GM10266 (cell line): ENCODE measurements at regions not wholly inside any gene's neighbourhood (a gene's known extent, or its start where the extent isn't known, plus 50 kb on each side); places are given as distances from the start of the nearest gene placed in this dataset.

Source experiments
- DNase-seq: peaks from one replicate; pipeline ENCODE4 v3.0.0; 2012; ENCODE audit errors: extremely low spot score
- CTCF ChIP-seq: IDR thresholded peaks from 2 replicates; pipeline ENCODE4 v1.5.1; 2012; ENCODE audit warnings: mild to moderate bottlenecking, low read depth; ENCODE audit not compliant: control insufficient read depth, insufficient read depth; ENCODE audit errors: missing control alignments

GRCh38 chr9:79134654-79135053 is 437.1 kb upstream of the TLE4 start:
- no peak for DNase-seq
- no peak for TF ChIP-seq CTCF

GRCh38 chr9:79135681-79136415 is 435.9 kb upstream of the TLE4 start:
- TF ChIP-seq CTCF, result no peak
- DNase-seq, result no peak

DNA sequence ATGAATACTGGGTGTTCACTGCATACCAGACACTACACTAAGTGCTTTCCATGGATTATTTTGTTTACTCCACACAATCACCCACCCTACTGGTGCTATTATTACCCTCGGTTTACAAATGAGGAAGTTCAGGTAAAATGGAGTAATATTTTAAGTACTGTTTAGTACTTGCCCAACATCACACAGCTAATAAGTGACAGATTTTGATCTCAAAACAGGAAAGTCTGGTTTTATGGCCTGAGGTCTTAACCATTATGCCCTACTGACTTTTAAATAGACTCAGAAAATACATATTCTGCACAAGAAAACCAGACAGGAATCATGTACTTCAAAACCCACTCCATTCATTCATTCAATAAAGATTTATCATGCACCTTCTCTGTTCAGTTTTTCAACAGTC is 431.0 kb upstream of the TLE4 start:
- DNase-seq, result no peak
- no peak for TF ChIP-seq CTCF

DNA sequence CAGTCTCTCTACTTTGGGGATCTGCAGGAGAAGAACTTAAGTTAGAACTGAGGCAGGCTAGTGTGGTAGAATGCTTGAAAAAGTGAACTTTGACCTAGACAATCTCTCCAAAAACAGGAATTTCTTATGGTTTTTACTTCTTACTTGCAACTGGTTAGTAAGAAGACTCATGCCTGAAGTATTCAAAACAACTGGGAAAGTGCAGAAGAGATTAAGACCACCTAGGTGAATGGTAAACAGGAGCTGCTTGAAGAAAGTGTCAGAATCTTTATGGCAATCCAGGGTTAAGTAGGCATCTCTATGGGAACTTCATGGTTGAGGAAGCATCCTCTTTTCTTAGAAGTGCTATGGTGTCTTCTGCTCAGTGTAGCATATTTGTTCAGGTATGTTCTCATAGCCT is 428.6 kb upstream of the TLE4 start:
- TF ChIP-seq CTCF, result no peak
- DNase-seq, result no peak

- DNase-seq, result no peak
- TF ChIP-seq CTCF, result no peak
These were observed 426.3 kb upstream of the TLE4 start for GRCh38 chr9:79145442-79145841.

GRCh38 chr9:79149585-79149984 is 422.2 kb upstream of the TLE4 start:
- DNase-seq, result no peak
- no peak for TF ChIP-seq CTCF

DNA sequence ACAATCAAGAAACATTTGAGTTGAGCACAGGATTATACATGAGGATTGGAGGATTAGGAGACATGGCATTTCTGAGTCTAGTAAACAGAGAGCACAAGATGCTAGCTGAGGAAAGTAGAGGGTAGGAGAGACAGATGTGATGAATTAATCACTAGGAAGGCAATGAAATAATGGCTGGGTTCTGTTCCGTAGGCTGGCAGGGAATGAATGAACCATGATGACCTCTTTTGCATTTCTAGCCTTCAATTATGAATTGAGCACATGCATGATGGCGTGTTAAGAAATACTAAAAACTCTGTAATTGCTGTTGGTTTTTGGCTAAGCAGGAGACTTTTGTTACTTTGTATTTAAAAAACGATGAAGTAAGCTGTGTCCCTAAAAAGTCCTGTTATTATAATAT is 420.0 kb upstream of the TLE4 start:
- TF ChIP-seq CTCF, result no peak
- no peak for DNase-seq
